BE2C (cell line): ENCODE measurements at regions not wholly inside any gene's neighbourhood (a gene's known extent, or its start where the extent isn't known, plus 50 kb on each side); places are given as distances from the start of the nearest gene placed in this dataset.
"Not testable (repeated sequence)": the region's sequence is repeated elsewhere in the genome, so short reads cannot be mapped to it uniquely, and the experiment has no call there.

Source experiments
- DNase-seq: peaks from one replicate; pipeline ENCODE4 v3.0.0-alpha.2; 2020
- H3K27me3 ChIP-seq: fragments of 250-450 bp; sonication (Bioruptor Pico); 2 replicates; pipeline ENCODE4 v1.5.1; 2020; ENCODE audit warnings: mild to moderate bottlenecking
- H3K36me3 ChIP-seq: fragments of 250-450 bp; sonication (Bioruptor Pico); 2 replicates; pipeline ENCODE4 v1.5.1; 2020; ENCODE audit warnings: mild to moderate bottlenecking
- H3K4me1 ChIP-seq: fragments of 250-450 bp; sonication (Bioruptor Pico); 2 replicates; pipeline ENCODE4 v1.5.1; 2020
- H3K4me3 ChIP-seq: 2 replicates; pipeline ENCODE4 v1.5.1; 2011; ENCODE audit warnings: low read depth, low read length
- H3K9me3 ChIP-seq: fragments of 250-450 bp; sonication (Bioruptor Pico); 2 replicates; pipeline ENCODE4 v1.5.1; 2020
- TF ChIP-seq, protein P1 (sequence below): IDR thresholded peaks from 2 replicates; pipeline ENCODE4 v1.5.1; 2012; ENCODE audit warnings: mild to moderate bottlenecking, low read depth, low read length

GRCh38 chr13:44678197-44678596, 102.1 kb upstream of the TSC22D1 start:
- no peaks in the 10 kb centered on the region for H3K27me3 ChIP-seq
- no peak for DNase-seq
- H3K36me3 ChIP-seq: no peaks in the 10 kb centered on the region
- TF ChIP-seq, protein P1, sequence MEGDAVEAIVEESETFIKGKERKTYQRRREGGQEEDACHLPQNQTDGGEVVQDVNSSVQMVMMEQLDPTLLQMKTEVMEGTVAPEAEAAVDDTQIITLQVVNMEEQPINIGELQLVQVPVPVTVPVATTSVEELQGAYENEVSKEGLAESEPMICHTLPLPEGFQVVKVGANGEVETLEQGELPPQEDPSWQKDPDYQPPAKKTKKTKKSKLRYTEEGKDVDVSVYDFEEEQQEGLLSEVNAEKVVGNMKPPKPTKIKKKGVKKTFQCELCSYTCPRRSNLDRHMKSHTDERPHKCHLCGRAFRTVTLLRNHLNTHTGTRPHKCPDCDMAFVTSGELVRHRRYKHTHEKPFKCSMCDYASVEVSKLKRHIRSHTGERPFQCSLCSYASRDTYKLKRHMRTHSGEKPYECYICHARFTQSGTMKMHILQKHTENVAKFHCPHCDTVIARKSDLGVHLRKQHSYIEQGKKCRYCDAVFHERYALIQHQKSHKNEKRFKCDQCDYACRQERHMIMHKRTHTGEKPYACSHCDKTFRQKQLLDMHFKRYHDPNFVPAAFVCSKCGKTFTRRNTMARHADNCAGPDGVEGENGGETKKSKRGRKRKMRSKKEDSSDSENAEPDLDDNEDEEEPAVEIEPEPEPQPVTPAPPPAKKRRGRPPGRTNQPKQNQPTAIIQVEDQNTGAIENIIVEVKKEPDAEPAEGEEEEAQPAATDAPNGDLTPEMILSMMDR: no peak
- H3K4me3 ChIP-seq: no peak overlapping the region
- no peaks in the 10 kb centered on the region for H3K9me3 ChIP-seq
- no peaks in the 10 kb centered on the region for H3K4me1 ChIP-seq

GRCh38 chr13:44676534-44676933, 100.4 kb upstream of the TSC22D1 start:
- Histone ChIP-seq H3K4me3 (no peak overlapping the region), H3K4me1 (no peaks in the 10 kb centered on the region), H3K9me3 (no peaks in the 10 kb centered on the region), H3K27me3 (no peaks in the 10 kb centered on the region), H3K36me3 (no peaks in the 10 kb centered on the region)
- TF ChIP-seq, protein P1: no peak
- no peak for DNase-seq

DNA sequence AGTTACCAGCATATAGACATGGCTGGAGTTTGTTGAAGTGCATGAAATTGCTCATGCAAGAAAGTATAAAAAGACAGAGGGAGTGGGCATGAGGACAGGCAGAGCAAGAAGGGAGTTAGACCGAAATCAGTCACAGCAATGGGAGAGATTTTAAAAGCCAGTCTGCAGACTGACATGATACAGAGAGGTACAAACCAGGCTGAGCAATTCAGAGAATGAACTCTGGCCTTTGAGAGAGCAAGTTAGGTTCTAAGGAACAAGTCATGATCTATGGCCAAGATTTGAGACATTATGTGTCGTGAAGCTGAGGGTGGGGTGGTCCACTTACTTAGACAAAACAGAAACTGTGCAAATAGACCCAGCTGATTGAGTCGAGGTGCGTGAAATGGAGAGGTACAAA, 93.4 kb upstream of the TSC22D1 start:
- Histone ChIP-seq H3K9me3 (no peaks in the 10 kb centered on the region), H3K4me3 (no peak overlapping the region), H3K36me3 (no peaks in the 10 kb centered on the region), H3K27me3 (no peaks in the 10 kb centered on the region), H3K4me1 (no peaks in the 10 kb centered on the region; the same call in 1 of the 2 replicates)
- TF ChIP-seq, protein P1: no peak
- DNase-seq: no peak

DNA sequence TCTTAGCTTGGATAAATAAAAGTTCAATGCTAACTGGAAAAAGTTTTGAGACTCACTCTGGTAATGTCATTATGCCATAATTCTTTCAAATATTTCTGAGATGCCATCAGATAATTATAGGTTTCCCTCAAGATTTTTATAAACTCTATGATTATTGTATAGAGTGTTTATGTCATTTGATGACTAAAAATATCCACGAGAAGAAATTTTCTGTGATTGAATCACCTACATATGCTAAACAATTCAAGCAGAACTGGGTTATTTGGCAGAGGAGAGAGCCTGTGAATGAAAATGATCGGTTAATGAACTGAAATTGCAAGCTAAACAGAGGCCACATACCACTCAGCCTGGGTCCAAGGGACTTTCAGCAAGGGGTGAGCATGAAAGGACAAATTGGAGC, 92.6 kb upstream of the TSC22D1 start:
- TF ChIP-seq, protein P1: no peak
- no peaks in the 10 kb centered on the region for H3K36me3 ChIP-seq
- H3K4me3 ChIP-seq: no peak overlapping the region

DNA sequence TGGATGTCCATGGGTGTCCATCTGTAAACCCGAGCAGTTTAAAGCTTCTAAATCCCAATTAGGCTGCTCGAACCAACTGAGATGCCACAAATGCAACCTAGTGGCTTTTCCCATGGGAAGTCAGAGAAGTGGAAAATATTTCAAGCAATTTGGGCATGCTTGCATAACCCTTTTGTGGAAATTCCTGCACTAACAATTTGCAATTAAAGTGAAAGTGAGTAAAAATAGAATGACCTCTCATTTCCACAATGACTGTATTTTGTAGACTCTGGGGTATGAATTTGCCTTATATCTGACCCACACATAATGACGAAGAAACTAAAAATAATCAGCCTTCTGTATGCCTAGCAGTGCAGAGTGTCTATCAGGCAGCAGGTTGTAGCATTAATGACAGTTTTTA, 91.8 kb upstream of the TSC22D1 start:
- H3K4me1 ChIP-seq: no peaks in the 10 kb centered on the region; the same call in 1 of the 2 replicates
- DNase-seq: no peak
- TF ChIP-seq, protein P1: no peak

More for the DNA sequence above, 92.6 kb upstream of the TSC22D1 start:
- H3K9me3 ChIP-seq: no peaks in the 10 kb centered on the region
- DNase-seq: no peak
- H3K27me3 ChIP-seq: no peaks in the 10 kb centered on the region
- H3K4me1 ChIP-seq: no peaks in the 10 kb centered on the region; the same call in 1 of the 2 replicates

DNA sequence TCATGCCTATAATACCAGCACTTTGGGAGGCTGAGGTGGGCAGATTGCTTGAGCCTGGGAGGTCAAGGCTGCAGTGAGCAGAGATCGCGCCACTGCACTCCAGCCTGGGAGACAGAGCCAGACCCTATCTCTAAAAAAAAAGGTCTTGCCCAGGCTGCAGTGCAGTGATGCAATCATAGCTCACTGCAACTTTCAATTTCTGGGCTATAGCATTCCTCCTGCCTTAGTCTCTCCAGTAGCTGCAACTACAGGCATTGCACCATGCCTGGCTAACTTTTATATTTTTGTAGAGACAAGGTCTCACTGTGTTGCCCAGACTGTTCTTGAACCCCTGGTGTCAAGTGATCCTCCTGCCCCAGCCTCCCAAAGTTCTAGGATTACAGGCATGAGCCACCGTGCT, 90.4 kb upstream of the TSC22D1 start:
- not testable (repeated sequence) for H3K4me3 ChIP-seq, H3K9me3 ChIP-seq, H3K4me1 ChIP-seq, DNase-seq, H3K36me3 ChIP-seq, H3K27me3 ChIP-seq

More for the DNA sequence above, 91.8 kb upstream of the TSC22D1 start:
- H3K9me3 ChIP-seq: no peaks in the 10 kb centered on the region
- no peak overlapping the region for H3K4me3 ChIP-seq
- H3K27me3 ChIP-seq: no peaks in the 10 kb centered on the region
- no peaks in the 10 kb centered on the region for H3K36me3 ChIP-seq

DNA sequence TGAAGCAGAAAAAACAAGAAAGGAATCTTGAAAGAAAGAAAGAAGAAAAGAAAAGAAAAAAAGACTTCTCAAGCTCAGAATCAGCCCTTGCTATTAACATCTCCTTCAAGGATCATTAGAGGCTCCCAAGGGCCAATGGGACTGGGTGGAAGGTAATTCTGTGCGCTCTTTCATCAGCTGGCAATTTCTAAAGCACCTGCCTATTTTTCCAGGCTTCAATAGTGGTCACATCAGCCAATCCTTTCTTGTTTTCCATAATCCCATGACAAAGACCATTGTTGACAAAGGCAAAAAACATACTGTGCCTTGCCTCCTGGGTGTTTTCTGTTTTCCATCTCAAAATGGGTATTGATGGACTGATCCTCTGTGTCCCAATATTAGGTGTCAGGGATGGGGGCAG, 88.2 kb upstream of the TSC22D1 start:
- H3K4me1 ChIP-seq: no peaks in the 10 kb centered on the region
- no peaks in the 10 kb centered on the region for H3K36me3 ChIP-seq
- H3K27me3 ChIP-seq: no peaks in the 10 kb centered on the region
- H3K4me3 ChIP-seq: no peak overlapping the region
- H3K9me3 ChIP-seq: no peaks in the 10 kb centered on the region
- DNase-seq: no peak
- TF ChIP-seq, protein P1: no peak
